ENCODE measurements at regions not wholly inside any gene's neighbourhood (a gene's known extent, or its start where the extent isn't known, plus 50 kb on each side); places are given as distances from the start of the nearest gene placed in this dataset.
"Not testable (repeated sequence)": the region's sequence is repeated elsewhere in the genome, so short reads cannot be mapped to it uniquely, and the experiment has no call there.

- no peak for DNase-seq
Observed at GRCh38 chr5:56313004-56313531, 79.9 kb upstream of the ANKRD55 start.

GRCh38 chr5:56311306-56311905 is 78.3 kb upstream of the ANKRD55 start:
- no peak for DNase-seq

- no peak for DNase-seq
Observed at GRCh38 chr5:56310711-56311204, 77.6 kb upstream of the ANKRD55 start.

DNA sequence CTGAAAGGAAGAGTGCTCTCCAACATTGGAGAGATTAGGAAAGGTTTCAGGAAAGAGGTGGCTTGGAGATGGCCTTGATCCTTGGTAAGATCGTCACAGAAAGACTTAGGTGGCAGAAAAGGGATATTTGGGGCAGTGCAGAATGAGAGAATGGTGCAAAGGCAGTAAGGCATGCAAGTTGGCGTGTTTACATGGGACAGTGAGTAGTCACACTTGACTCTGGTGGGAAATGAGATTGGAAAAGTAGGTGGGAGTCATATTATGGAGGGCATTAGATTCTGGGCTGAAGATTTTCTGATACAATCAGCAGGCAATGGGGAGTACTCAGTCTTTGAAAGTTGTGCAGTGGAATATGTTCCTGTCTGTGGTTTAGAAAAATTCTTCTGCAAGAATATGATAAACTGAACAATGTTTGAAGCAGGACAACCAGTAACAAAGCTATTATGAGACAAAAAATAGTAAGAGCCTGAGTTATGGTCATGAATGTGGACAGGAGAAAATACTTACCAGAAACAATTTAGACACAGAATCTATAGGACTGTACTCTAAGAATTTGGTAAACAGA is 76.2 kb upstream of the ANKRD55 start:
- no peak for DNase-seq

- no peak for DNase-seq
Observed at GRCh38 chr5:56307714-56308333, 74.7 kb upstream of the ANKRD55 start.

DNA sequence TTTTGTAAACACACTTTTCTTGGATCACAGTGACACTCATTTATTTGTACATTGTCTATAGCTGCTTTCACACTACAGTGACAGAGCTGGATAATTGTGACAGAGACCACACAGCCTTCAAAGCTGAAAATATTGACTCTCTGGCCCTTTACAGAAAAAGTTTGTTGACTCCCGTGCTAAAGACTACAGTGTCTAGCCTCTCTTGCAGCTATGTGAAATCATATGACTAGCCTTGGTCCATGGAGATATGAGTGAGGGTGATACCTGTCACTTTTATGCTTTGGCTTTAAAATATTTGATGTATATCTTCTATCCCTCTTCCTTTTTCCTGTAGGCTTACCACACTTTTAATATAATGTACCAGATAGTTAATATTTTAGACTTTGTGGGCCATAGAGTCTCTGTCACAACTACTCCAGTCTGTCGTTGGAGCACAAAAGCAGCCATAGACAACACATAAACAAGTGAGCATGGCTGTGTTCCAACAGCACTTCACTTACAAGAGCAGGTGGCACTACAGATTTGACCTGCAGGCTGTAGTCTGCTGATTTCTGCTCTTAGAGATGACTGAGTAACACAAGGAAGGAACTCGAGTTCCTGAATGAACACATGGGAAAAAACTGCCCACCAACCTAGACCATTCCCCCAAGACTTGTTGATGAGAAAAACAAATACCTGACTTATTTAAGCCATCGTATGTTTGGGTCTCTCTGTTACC is 73.5 kb upstream of the ANKRD55 start:
- peak; percentile 84 for DNase-seq

DNA sequence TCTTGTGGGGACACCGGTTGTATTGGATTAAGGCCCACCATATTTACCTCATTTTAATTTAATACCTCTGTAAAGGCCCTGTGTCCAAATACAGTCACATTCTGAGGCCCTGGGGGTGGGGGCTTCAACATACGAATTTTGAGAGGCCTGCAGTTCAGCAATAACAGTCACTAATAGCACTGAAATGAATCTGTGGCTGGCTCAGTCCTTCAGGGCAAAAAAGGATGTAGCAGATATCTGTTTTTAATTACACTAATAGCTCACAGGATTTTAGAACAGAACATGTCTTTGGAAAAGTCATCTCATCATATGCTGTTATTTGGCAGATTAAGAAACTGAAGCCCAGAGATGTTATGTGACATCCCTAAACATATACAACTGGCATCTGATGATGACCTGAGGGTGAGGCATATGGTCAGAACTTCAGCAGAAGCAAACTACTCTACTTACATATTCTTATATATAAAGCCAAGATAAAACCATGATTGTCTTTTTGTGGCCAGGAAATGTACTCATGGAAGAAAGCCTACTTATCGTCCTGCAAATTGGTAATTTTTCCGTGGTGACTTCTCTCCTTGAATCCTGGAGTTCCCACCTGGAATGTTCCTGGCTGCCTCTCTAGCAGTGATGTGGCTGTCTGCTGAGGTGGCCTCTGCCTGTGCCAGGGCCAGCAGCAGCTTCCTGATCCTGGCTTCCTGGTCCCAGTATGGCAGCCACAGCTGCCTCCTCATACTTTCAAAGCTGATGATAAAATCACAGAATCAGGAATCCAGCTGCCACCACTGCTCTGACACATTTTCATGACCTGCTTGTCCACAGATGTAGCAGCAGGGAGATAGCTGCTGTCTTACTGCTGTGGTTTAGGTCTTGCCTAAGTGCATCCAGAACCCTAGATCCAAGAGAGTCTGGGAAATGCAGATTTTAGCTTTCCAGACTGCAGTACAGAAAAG is 72.1 kb upstream of the ANKRD55 start:
- no peak for DNase-seq

DNA sequence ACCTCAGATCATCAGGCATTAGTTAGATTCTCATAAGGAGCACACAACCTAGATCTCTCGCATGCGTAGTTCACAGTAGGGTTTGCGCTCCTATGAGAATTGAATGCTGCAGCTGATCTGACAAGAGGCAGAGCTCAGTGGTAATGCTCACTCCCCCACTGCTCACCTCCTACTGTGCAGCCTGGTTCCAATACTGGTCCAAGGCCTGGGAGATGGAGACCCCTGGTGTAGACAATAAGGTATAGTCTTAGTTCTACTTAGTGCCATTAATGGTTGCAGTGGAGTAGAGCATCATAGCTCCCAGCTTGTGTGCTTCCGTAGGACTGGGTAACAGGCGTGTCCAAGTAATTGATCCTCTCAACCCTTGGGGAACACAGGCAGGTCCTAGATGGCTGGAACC is 70.4 kb upstream of the ANKRD55 start:
- no peak for DNase-seq

- peak; percentile 23 for DNase-seq
Observed at GRCh38 chr5:56302027-56302426, 68.9 kb upstream of the ANKRD55 start.

GRCh38 chr5:56301069-56301468 is 67.9 kb upstream of the ANKRD55 start:
- DNase-seq: peak; percentile 7

DNA sequence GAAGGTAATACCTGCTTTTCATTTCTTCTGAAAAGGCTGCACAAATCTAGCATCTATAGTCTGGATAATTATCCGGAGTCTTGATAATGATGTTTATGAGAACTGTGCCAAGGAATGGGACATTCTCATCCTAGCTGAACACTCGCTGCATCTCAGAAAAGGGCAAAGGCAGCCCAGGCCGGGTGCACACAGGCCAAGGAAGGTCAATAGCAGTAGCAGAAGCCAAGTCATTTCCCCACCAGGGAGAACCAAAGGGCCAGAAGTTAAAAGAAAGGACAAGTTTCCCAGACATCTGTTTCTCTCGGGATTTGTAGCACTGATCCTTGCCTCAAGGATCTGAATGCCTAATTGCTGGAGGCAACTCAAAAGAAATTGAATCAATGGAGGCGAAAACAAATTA is 66.1 kb upstream of the ANKRD55 start:
- no peak for DNase-seq

DNA sequence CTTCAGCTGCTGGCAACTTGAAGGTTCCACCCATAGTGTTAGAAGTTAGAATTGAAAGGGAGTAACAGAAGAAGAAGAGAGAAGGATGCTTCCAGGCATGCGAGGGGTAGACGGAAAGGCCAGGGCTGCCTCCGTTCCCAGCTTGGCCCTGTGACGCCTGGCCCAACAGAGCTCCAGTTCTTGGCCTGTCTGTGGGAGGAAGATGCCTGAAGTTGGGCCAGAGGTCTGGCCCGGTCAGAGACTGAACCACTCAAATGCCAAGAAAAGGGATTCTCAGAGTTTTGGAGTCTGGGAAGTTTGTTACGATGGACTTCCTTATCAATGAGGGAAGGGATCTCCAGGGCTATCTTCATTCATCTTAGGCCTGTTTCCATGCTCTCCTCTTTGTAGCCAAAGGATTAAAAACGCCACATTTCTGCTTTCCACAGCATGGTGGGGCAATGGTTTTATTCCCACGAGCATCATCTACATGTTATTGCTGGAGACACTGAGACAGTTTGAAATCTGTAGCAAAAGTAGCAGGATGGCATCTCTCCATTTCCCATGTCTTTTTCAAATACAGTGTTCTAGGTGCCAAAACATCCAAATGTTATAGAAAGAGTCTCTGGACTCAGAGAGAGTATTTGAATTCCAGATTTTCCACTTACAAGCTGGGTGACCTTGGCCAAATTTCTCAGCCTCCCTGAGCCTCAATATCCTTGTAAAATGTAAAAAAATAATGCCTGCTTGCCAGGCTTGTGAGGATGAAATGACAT is 65.4 kb upstream of the ANKRD55 start:
- DNase-seq: no peak

DNA sequence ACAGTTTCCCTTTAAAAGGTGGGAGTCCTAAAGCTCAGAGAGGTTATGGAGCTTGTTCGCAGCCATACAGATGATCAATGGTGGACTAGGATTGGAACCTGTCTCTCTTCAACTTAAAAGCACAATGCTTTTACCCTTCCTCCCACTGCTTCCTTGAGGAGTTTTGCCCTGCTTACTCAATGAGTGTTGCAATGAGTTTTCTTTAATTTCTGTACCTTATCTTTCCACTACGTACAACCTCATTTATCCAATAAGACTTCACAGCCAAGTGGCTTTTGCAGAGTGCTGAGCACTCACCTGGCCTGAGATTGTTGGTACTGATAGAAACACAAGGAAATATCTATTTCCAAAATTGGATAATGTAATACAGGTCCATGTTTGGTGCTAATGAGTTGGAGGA is 64.7 kb upstream of the ANKRD55 start:
- no peak for DNase-seq

DNA sequence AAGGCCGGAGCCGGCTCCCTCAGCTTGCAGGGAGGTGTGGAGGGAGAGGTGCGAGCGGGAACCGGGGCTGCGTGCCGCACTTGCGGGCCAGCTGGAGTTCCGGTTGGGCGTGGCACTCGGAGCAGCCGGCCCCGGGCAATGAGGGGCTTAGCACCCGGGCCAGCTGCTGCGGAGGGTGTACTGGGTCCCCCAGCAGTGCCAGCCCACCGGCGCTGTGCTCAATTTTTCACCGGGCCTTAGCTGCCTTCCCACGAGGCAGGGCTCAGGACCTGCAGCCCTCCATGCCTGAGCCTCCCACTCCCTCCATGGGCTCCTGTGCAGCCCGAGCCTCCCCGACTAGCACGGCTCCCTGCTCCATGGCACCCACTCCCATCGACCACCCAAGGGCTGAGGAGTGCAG is 62.2 kb upstream of the ANKRD55 start:
- not testable (repeated sequence) for DNase-seq

DNA sequence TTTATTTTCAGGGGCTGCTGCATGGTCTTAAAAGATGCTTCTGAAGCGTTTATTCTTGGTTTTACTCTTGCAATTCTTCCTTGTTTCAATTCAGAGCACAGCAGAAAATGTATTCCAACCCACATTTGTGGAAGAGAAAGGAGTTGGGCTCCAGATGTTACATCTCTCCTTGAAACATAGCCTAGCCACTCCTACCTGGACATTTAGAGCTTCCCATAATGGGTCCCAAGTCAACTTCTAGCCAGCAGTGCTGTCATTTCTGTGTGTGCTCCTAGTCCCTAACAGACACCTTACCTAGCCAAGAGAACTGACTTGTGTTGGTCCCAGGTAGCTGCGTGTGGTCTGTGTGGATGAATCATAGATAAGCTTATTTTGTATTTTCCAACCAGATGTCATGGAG is 61.2 kb upstream of the ANKRD55 start:
- no peak for DNase-seq

DNA sequence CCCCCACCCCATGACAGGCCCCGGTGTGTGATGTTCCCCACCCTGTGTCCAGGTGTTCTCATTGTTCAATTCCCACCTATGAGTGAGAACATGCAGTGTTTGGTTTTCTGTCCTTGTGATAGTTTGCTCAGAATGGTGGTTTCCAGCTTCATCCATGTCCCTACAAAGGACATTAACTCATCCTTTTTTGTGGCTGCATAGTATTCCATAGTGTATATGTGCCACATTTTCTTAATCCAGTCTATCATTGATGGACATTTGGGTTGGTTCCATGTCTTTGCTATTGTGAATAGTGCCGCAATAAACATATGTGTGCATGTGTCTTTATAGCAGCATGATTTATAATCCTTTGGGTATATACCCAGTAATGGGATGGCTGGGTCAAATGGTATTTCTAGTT is 59.7 kb upstream of the ANKRD55 start:
- DNase-seq: not testable (repeated sequence)

- no peak for DNase-seq
Observed at GRCh38 chr5:56291661-56292374, 58.7 kb upstream of the ANKRD55 start.

DNA sequence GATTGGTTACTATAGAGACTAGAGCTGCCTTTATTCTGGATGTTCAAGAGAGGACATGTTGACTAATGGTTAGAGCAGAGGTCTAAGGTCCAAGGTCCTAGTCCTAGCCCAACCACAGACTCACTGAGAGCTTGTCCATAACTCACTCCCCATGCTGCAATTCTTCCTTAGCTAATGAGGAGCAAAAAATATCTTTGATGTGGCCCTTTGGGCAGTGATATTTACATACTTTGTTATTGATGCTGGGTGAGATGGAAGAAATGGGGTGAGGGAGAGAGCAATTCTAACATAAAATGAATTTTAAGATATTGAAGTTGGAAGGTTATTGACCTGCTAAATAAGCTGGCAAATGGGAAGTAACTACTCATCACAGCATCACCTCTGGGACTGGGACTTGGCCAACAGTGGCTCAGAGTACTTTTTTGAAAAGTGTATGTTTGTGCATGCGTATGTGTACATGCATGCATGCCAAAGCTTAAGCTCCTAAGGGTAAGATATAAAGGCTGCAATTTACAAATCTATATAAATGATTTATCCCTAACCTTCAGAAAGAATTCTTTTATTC is 58.0 kb upstream of the ANKRD55 start:
- DNase-seq: no peak

DNA sequence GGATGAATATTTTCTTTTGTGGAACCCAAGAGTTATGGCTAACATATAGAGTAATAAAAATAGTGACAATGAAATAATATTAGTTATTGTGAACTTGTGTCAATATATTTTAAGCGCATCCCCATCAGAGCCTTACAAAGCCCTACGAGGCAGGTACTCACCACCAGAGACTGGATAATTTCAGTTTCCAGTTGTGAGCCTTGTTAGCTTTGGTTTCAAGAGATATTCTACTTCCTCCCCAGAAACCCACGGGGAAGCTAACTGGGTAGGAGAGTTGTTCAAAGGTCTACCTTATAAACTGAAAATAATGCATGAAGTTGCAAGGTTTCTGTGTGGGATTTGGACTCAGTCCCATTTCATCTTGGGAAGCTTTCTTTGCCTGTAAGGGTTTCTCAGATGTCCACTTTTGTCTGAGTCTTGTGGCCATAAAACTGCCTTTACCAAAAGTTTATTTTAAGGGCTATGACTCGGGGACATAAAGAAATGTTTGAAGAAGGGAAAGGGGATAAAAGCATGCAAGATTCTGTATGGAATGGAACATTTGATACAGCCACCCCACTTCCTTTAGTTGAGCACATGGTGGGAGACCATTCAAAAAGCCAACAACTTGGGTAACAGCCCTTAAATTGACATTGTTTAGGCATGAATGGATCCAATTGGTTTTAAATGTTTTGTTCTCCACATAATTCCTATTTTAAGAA is 57.4 kb upstream of the ANKRD55 start:
- no peak for DNase-seq

DNA sequence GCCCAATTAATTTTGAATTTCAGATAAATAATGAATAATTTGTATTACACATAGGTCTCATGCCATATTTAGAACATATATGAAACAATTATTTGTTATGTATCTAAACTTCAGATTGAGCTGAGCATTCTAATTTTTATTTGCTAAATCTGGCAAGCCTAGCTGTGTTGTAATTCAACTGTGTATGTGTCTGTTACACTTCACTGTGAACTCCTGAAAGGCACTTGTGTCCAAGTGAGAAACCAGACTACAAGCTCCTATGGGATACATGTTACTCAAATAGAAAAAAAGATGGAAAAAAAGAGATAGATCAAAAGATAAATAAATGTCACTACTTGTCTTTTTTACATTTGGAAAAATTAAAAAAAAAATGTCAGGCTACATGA is 56.5 kb upstream of the ANKRD55 start:
- DNase-seq: no peak
